GM19372 (cell line): ENCODE measurements at regions not wholly inside any gene's neighbourhood (a gene's known extent, or its start where the extent isn't known, plus 50 kb on each side); places are given as distances from the start of the nearest gene placed in this dataset.

Source experiments
- ATAC-seq: cut with Tn5 transposase; IDR thresholded peaks from one replicate; pipeline ENCODE4 v1.9.1; 2021; ENCODE audit warnings: mild to moderate bottlenecking, low read depth, moderate library complexity; ENCODE audit not compliant: unreplicated experiment

- ATAC-seq, result no peak
Observed at GRCh38 chr13:84080748-84081530, 198.7 kb upstream of the SLITRK1 start.

- ATAC-seq, result no peak
Observed at GRCh38 chr13:84077271-84077670, 195.0 kb upstream of the SLITRK1 start.

- no peak for ATAC-seq
Observed at GRCh38 chr13:84076280-84076679, 194.0 kb upstream of the SLITRK1 start.

- ATAC-seq, result no peak
Observed at GRCh38 chr13:84050536-84050935, 168.3 kb upstream of the SLITRK1 start.

- no peak for ATAC-seq
Observed at GRCh38 chr13:84049443-84050219, 167.4 kb upstream of the SLITRK1 start.

- ATAC-seq, result no peak
Observed at GRCh38 chr13:84044805-84045204, 162.5 kb upstream of the SLITRK1 start.

- ATAC-seq, result no peak
Observed at GRCh38 chr13:84038001-84038400, 155.7 kb upstream of the SLITRK1 start.

GRCh38 chr13:84032116-84032515 is 149.8 kb upstream of the SLITRK1 start:
- no peak for ATAC-seq

GRCh38 chr13:84031120-84031519 is 148.8 kb upstream of the SLITRK1 start:
- ATAC-seq, result no peak

DNA sequence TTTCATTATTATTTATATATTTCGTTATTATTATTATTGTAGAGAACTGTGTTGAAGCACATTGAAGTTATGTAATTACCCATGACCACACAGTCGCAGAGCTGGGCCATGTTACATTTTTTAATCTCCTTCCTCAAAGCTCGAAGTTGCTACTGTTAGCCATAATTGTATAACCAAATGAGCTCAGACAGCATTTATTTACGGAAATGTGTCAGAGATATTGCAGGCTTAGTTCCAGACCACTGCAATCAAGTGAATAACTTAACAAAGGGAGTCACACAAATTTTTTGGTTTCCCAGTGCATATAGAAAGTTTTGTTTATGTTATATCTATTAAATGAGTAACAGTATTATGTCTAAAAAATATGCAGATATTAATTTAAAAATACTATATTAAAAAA is 147.1 kb upstream of the SLITRK1 start:
- ATAC-seq, result no peak

GRCh38 chr13:84025824-84026223 is 143.6 kb upstream of the SLITRK1 start:
- no peak for ATAC-seq

GRCh38 chr13:83996415-83996814 is 114.1 kb upstream of the SLITRK1 start:
- ATAC-seq, result no peak

DNA sequence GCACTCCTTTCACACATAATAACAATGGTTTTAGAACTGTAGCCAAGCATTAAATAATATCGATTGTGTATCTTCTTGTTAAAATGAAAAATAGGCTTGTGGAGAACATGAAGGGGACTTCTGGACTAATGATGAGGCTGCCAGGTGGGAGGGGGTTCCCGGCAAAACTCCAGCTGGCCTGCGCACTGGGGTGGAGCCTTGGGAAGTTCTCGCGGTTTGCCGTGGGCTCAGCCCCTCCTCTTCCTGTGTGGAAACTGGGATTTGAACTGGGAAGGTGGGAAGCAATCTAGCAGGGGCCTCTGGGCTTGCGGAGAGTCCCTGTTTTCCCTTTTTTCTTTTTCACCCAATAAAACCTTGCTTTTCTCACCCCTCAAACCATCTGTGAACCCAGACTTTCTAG is 113.7 kb upstream of the SLITRK1 start:
- ATAC-seq, result no peak

GRCh38 chr13:83992566-83993358 is 110.5 kb upstream of the SLITRK1 start:
- ATAC-seq, result no peak

- no peak for ATAC-seq
Observed at GRCh38 chr13:83987394-83987793, 105.1 kb upstream of the SLITRK1 start.

GRCh38 chr13:83984793-83985192 is 102.5 kb upstream of the SLITRK1 start:
- no peak for ATAC-seq

- ATAC-seq, result no peak
Observed at GRCh38 chr13:83980331-83980730, 98.1 kb upstream of the SLITRK1 start.

GRCh38 chr13:83975655-83976165 is 93.4 kb upstream of the SLITRK1 start:
- no peak for ATAC-seq

DNA sequence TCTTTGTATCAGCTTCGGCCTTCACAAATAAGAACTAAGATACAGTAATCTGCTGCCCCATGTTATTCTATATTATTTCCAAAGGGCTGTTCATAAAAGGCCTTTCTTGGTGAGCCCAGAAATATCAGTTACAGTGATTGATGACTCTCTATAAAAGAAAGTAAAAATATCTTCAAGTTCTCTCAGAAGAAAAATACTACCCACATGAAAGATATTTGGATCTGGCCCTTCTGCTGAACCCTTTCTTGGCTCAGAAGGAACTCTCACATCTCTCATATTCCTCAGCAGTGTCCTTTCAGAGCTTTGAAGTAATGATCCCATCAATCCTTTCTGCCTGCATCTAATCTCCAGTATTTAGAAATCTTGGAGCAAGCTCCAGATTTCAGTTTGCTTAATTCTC is 76.3 kb upstream of the SLITRK1 start:
- no peak for ATAC-seq

DNA sequence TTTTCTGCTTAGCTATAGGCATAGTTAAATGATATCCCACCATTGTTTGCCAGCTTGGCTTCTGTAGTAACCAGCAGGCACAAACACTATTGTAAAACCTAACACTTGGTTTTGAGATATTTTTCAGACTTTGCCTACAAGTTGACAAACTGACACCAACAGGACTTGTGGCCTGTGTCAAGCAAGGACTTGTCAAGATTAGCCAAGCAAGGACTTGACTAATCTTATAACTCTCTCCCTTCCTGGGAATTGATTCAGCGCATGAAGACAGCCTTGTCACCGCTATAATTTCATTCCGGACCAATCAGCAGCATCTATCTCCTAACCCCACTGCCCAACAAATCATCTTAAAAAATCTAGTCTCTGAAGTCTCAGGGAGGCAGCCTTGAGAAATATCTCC is 72.7 kb upstream of the SLITRK1 start:
- no peak for ATAC-seq

- ATAC-seq, result no peak
Observed at GRCh38 chr13:83953916-83954315, 71.6 kb upstream of the SLITRK1 start.
